Renal pelvis (tissue), 1 donor: ENCODE measurements at regions not wholly inside any gene's neighbourhood (a gene's known extent, or its start where the extent isn't known, plus 50 kb on each side); places are given as distances from the start of the nearest gene placed in this dataset.
"Not testable (repeated sequence)": the region's sequence is repeated elsewhere in the genome, so short reads cannot be mapped to it uniquely, and the experiment has no call there.

ENCODE experiments used
- DNase-seq: peaks from one replicate; pipeline ENCODE4 v3.0.0-alpha.2; 2013

DNA sequence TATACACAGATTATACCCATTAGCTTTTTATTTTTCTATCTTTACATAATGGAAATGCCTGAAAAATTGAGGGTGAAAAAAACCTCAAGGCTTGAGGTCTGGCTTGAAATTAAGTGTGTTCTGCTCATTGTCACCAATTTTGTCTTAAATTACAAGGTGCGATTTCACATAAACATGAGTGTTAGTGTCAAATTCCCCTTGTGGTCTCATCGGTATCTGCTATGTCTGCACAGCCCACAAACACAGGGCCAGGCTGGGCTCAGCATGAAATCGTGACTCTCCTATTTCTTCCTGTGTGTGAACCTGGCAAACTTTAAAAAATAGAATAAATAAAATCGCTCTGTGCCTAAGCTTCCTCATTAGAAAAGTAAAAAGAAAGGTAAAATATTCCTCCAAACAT lies 109.1 kb downstream of the CRLF2 start:
- DNase-seq = no peak

DNA sequence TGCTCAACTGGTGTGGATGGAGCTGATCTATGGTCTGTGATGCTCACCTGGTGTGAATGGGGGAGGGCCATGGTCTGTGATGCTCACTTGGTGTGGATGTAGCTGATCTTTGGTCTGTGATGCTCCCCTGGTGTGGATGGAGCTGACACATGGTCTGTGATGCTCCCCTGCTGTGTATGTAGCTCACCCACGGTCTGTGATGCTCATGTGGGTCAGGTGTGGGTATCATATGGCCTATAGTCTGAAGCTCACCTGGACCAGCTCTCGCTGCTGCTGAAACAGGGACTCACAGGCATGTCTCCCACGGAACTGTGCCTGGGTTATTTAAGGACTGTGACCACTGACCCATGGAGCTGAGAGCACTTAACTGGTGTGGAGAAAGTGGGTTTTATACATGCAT lies 109.7 kb downstream of the CRLF2 start:
- no peak for DNase-seq

DNA sequence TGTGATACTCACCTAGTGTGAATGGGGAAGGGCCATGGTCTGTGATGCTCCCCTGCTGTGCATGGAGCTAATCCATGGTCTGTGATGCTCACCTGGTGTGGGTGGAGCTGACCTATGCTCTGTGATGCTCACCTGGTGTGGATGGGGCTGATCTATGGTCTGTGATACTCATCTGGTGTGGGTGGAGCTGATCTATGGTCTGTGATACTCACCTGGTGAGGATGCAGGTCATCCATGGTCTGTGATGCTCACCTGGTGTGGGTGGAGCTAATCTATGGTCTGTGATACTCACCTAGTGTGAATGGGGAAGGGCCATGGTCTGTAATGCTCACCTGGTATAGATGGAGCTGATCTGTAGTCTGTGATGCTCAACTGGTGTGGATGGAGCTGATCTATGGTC lies 110.2 kb downstream of the CRLF2 start:
- not testable (repeated sequence) for DNase-seq

DNA sequence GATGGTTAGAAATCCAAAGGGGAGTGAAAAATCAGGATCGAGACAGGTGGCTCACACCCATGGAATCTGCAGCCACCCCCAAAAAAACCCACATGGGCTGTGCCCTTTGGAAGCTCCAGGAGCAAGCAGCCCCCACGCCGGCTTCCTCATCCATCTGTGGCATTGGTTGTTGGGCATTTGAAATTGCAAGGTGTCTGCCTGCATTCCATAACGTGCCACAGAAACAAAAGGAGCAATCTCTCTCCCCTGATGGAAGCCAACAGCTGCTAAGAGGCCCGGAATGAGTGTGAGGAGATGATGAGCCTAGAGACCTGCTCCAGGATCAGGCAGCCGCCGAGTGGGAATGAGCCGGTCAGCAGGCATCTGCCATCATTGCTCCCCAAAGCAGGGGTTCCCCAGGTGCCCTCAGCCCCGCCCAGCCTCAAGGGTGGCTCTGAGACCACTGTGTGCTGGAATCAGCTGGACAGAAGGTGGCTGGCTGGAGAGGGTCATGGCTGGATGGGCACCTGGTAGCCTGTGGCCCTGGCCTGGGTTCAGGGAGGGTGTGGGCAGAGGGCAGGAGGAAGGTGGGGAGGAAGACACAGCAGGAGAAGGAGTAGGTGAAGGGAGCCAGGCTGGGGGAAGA lies 113.2 kb downstream of the CRLF2 start:
- DNase-seq = no peak

DNA sequence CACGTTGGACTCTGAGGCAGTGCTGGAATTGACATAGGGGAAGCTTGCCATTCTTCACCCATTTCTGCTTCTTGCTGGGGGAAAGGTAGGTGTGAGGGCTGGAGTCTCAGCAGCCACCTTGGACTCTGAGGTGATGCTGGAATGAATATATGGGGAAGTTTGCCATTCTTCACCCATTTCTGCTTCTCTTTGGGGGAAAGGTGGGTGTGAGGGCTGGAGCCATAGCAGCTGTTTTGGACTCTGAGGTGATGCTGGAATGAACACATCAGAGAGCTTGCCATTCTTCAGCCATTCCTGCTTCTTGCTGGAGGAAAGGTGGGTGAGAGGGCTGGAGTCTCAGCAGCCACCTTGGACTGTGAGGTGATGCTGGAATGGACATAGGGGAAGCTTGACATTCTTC lies 115.1 kb downstream of the CRLF2 start:
- DNase-seq = no peak

DNA sequence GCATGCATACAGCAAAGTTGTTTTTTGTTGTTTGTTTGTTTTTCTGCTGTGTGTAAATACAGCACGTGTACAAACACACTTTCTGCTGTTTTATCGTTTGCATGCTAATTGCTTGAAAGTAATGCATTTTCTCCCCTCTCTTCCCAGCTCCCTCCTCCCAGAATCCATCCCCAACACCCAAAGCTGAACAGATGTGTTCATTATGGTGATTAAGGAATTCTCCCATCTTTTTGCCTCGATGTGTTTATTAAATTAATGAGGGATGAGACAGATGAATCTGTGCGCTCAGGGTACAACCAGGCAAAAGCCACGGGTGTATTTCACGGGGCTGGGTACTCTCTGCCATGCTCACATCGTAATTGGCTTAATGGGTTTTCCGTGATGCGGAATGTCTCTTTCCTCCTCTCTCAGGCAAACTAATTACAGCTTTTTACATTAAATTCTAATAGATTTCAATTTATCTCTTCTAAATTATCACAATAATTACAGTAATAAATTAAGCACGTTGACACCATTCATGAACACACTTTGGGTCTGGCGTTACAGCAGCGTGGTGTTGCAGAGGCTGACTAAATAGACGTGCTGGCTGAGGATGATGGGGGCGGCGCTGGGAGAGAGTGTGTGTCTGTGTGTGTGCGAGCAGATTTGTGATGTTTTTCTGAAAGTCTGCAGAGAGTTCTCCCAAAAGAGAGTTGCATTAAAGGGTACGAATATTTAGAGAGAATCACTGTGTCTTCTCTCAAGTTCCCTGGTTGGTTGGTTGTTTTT lies 117.7 kb downstream of the CRLF2 start:
- no peak for DNase-seq

DNA sequence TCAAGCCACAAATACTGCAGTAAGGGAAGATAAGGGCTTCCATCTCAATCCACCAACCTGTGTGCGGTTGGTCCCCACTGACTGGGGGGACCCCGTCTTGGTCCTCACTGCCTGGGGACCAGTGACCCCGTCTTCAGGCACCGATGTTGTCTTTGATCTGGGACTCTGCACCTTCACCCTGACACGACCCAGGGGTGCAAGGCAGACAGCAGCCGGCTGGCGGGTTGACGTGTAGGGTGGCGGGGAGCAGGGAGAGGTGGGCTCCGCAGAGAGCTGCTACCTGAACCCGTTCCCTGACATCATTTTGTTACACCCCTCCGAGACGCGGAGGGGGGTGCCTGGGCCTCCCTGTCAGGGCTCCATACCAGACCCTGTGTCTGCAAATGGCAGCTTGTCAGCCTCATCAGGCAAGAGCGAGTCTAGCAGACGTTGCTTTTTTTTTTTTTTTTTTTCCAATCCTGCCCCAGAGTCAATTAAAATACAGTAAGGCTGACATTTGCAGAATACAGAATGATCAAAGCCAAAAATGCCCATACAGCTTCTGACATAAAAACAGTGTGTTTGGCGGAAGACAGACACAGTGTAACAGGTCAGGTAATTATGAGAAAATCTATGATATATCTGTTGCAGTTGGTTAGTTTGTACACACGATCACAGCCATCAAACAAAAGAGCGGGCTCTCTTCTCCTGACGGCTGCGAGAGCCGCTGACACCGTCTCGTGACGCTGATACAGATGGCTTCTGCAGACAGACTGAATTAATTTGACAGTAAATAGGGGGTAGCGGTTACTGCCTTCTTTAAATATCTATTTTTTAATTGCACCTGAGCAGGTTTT lies 118.6 kb downstream of the CRLF2 start:
- no peak for DNase-seq

DNA sequence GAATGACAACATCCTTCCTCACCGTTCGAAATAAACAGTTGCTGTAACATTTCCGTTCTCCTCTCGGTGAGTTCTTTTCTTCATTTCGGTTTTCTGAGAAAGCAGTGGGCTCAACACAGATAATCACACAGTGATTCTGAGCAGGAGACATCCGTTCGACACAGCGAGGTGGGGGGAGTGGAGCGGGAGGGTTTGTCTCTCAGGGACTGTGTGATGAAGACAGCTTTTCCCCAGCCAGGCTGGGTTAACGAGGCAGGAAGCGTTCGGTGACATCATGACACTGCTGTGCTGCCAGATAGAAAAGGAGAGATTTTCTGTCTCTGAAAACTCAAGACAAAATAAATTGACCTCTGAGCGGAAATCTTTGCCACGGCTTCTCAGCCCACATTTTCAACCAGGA lies 119.3 kb downstream of the CRLF2 start:
- no peak for DNase-seq

DNA sequence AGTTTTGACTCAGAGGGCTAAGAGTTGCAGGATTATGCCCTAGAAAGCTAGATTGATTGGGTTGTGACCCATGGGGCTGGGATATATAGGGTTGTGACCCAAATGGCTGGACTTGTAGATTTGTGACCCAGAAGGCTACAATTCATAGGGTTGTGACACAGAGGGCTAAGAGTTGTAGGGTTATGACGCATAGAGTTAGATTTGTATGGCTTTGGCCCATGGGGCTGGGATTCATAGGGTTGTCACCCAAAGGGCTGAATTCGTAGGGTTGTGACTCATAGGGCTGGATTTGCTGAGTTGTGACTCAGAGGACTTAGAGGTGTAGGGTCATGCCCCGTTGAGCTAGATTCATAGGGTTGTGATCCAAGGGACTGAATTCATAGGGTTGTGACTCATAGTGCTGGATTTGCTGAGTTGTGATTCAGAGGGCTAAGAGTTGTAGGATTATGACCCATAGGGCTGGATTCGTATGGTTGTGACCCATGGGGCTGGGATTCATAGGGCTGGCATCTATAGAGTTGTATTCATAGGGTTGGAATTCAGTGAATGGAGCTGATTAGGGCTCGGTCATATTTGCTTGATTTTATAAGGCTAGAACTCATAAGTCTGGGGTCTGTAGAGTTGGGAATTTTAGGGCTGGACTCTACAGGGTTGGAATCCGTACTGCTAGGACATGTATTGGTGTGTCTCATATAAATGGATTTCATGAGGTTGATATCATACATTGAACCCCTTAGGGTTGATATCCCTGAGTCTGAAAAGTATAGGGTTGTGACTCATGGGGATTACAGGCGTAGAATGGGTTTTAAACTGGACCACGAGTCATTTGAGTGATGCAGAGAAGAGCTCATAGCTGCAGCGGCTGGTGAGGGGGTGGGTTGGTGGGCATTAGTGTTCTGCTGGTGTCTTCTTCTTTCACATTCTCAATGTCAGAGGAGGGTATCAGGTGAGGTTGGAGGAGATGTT lies 125.7 kb downstream of the CRLF2 start:
- no peak for DNase-seq

DNA sequence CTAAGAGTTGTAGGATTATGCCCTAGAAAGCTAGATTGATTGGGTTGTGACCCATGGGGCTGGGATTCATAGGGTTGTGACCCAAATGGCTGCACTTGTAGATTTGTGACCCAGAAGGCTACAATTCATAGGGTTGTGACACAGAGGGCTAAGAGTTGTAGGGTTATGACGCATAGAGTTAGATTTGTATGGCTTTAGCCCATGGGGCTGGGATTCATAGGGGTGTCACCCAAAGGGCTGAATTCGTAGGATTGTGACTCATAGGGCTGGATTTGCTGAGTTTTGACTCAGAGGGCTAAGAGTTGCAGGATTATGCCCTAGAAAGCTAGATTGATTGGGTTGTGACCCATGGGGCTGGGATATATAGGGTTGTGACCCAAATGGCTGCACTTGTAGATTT lies 126.6 kb downstream of the CRLF2 start:
- not testable (repeated sequence) for DNase-seq

DNA sequence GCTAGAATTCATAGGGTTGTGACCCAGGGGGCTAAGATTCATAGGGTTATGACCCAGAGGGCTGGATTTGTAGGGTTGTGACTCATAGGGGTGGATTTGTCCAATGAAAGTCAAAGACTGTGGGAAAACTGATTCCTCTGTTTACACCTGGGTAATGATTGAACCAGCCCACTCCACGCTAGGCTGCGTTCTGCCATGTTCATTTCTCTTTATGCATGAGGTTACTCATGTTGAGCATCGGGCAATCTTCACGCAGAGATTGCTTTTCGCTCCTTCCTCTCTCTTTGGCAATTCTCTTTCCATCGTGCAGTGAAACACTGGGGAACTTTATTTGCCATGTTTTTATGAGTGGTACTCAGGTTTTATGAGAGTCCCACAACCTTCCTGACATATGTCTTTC lies 127.8 kb downstream of the CRLF2 start:
- DNase-seq = no peak

DNA sequence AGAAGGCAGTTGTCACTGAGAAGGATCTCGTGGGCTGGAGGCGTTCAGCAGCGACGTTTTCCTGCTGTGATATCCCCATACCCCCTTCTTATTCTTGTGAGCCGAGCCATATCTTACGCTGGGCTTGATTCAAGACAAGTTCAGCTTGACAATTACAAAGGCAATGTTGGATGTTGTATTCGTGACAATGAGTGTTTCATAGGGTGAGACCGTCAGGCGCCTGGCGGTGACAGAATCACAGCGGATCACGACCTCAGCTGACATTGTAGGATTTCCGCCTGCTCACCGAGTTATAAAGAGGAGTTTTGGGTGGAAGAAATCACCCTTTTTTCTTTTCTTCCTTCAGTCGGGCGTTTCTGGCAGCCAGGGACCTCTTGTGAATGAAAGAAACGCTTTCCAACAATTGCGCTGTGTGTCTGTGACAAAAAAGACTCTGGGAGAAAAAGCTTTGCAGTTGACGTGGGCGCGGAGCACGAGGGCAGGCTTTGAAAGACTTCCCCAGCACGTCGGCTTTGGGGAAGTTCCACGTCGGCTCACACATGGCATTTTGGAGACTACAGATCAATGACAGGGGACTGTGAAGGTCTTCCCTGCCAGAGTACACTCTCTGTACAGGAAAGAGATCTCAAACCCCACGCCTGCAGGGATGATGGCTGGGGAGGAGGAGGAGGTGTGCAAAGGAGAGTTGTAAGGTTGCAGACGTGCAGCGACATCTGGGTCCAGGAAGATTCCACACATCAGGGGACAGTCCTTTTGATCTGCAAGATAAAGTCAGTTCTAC lies 135.4 kb downstream of the CRLF2 start:
- no peak for DNase-seq

DNA sequence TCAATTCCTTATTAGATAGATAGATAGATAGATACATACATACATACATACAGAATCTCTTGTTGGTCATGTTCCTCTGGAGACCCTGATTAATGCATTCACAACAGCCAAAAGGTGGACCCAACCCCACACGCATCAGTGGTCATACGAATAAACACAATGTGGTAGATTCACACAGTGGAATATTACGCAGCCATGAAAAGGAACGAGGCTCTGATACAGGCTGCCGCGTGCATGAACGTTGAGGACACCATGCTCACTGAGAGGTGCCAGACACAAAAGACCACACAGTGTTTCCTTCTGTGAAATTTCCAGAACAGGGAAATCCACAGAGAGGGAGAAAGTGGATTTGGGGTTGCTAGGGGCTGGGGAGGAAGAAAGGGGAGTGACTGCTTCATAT lies 136.7 kb downstream of the CRLF2 start:
- DNase-seq = no peak

DNA sequence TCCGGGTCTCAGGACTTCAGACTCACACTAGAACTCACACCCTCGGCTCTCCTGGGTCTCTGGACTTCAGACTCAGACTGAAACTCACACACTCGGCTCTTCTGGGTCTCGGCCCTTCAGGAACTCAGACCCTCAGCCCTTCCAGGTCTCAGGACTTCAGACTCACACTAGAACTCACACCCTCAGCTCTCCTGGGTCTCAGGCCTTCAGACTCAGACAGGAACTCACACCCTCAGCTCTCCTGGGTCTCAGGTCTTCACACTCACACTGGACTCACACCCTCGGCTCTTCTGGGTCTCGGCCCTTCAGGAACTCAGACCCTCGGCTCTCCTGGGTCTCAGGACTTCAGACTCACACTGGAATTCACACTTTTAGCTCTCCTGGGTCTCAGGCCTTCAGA lies 137.3 kb downstream of the CRLF2 start:
- no peak for DNase-seq

DNA sequence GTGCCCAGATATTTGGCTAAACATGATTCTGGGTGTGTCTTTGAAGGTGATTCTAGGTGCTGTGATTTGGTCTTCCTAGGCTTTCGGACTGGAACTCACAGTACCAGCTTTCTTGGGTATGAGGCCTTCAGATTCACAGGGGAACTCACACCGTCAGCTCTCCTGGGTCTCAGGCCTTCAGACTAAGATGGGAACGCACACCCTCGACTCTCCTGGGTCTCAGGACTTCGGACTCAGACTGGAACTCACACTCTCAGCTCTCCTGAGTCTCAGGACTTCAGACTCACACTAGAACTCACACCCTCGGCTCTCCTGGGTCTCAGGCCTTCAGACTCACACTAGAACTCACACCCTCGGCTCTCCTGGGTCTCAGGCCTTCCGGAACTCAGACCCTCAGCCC lies 137.7 kb downstream of the CRLF2 start:
- no peak for DNase-seq

DNA sequence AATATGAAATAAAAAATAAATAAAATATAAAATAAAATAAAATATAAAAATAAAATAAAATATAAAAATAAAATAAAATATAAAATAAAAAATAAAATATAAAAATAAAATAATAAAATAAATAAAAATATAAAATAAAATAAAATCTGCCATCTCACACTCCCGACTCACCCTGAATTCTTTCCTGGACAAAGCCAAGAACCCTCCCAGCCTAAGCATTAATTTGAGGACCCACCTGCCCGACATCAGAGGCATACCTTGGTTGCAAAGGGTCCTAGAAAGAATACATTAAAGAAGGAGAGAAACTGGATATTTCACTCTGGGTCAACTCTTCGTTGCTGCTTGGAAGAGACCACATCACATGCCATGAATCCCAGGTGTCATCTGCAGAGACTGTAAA lies 138.3 kb downstream of the CRLF2 start:
- DNase-seq = no peak

DNA sequence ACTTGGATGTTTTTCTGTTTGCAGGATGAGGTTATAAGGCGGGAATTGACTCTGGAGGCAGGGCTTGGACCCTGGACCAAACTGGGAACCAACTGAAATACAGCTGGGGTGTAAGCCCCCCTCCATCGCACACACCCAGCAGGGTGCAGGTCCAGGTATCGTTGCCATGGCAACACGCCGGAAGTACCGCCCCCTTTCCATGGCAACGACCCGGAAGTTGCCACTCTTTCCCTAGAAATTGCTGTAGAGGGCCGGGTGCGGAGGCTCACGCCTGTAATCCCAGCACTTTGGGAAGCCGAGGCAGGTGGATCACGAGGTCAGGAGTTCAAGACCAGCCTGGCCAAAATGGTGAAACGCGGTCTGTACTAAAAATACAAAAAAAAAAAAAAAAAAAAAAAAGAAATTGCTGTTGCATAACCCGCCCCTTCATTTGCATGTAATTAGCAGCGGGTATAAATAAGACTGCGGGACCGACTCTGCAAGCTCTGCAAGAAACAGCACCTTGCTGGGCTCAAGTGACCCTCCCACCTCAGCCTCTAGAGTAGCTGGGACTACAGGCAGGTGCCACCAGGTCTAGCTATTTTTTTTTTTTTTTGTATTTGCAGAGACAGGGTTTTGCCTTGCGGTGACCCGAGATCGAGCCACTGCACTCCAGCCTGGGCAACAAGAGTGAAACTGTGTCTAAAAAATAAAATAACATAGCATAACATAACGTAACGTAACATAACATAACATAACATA lies 139.6 kb downstream of the CRLF2 start:
- DNase-seq = no peak

DNA sequence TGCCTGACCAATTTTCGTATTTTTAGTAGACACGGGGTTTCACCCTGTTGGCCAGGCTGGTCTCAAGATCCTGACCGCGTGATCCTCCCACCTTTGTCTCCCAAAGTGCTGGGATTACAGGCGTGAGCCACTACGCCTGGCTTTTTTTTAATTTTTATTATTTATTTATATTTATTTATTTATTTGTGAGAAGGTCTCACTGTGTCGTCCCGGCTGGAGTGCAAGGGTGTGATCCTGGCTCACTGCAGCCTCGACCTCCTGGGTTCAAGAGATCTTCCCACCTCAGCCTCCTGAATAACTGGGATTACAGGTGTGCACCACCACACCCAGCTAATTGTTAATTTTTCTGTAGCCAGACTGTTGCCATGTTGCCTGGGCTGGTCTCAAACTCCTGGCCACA lies 141.1 kb downstream of the CRLF2 start:
- DNase-seq = no peak

DNA sequence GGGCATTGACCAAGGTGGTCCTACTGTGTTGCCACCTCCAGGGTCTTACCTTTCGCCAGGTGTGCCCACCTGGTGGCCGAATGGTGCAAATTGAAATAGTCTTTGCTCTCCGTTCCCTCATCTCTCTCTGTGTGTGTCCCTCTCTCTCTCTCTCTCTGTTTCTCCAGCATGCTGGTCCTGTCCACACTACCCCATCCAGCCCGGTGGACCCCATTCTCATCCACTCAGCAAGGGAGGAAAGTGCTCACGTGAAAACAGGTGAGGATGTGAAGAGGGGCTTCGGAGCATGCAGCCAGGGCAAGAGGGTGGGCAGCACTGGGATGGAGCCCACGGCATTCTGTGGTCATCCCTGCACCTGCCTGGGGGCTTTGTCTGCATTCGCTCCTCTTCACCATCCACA lies 150.1 kb downstream of the CRLF2 start:
- no peak for DNase-seq

DNA sequence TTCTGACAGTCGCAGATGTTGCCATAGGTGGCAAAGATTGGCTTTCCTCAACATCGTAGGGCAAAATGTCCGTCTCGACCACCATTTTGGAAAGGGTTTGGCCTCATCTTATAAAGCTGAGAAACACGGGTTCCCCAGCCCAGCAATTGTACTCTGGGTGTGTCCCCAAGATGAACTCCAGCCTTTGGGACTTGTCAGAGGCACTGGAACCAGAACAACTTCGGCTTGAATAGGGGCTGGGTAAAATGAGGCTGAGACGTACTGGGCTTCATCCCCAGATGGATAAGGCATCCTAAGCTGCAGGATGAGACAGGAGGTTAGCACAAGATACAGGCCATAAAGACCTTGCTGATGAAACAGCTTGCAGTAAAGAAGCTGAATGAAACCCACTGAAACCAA lies 151.9 kb downstream of the CRLF2 start:
- no peak for DNase-seq
